K562 (cell line): ENCODE measurements at regions not wholly inside any gene's neighbourhood (a gene's known extent, or its start where the extent isn't known, plus 50 kb on each side); places are given as distances from the start of the nearest gene placed in this dataset.

Experiments used
- ATAC-seq: fragments of 200-7000 bp; cut with Tn5 transposase; 3 replicates; pipeline ENCODE4 v1.9.1; 2020; ENCODE audit warnings: moderate library complexity
- BruUV-seq: library from RNA; stranded (reverse); fragments of 400-500 nt; replicated peaks from 2 replicates; lab custom pipeline; 2021; lab: Mats Ljungman, UMichigan
- CTCF ChIA-PET: fragments of 300-600 bp; formaldehyde crosslinking; extraction: SDS; loops from one replicate; lab custom pipeline; 2021; ENCODE audit warnings: low intra/inter-chr PET ratio; lab: Yijun Ruan, JAX
- POLR2A ChIA-PET: fragments of 300-600, 350-650 bp; sonication (Branson Sonifier 250); formaldehyde crosslinking; extraction: SDS; loops from one replicate; lab custom pipeline; 2021; ENCODE audit warnings: antibody characterized with exemption, inconsistent platforms; lab: Yijun Ruan, JAX
- DNase-seq, 4 experiments: peaks; one replicate each; pipeline versions ENCODE4 v3.0.0 to v3.0.0-alpha.2; 2011 to 2018; ENCODE audit warnings: low spot score in 3 of 4, mixed read lengths in 3 of 4; ENCODE audit errors: extremely low read depth in 1 of 4
- FAIRE-seq: peaks from 2 replicates; lab custom pipeline; 2011; peaks lifted over from hg19 to GRCh38; lab: Jason Lieb, UNC
- H2AFZ ChIP-seq: 2 replicates; pipeline ENCODE4 v1.6.0; 2011; ENCODE audit warnings: low read depth, low read length, control low read depth, inconsistent platforms
- H3K27ac ChIP-seq: fragments of 200-600 bp; 3 replicates; pipeline ENCODE4 v1.8.0; 2011; ENCODE audit warnings: low read depth, mild to moderate bottlenecking, control low read depth, inconsistent platforms, low read length, moderate library complexity, mixed read lengths; ENCODE audit errors: extremely low read depth
- H3K27me3 ChIP-seq, 2 experiments: fragments of 300-600 bp in 1 of 2; 2 replicates in 1 of 2; 3 replicates in 1 of 2; pipeline versions ENCODE4 v1.6.0 to v1.8.0; 2011; ENCODE audit warnings: inconsistent platforms in 2 of 2, low read length in 2 of 2, mild to moderate bottlenecking in 1 of 2, mixed read lengths in 1 of 2, moderate library complexity in 1 of 2; ENCODE audit not compliant: control insufficient read depth in 2 of 2, insufficient read depth in 2 of 2
- H3K36me3 ChIP-seq: fragments of 300-600 bp; 3 replicates; pipeline ENCODE4 v1.8.0; 2011; ENCODE audit warnings: mild to moderate bottlenecking, low read length, inconsistent platforms; ENCODE audit not compliant: control insufficient read depth, insufficient read depth
- H3K4me1 ChIP-seq, 2 experiments: fragments of 200-600 bp in 1 of 2; replicated peaks in 1 of 2; 2 replicates in 1 of 2; 3 replicates in 1 of 2; pipeline versions ENCODE4 v1.5.1 to v1.8.0; 2011; ENCODE audit warnings: inconsistent platforms in 2 of 2, low read length in 2 of 2, mild to moderate bottlenecking in 1 of 2, mixed read lengths in 1 of 2, moderate library complexity in 1 of 2; ENCODE audit not compliant: control insufficient read depth in 2 of 2, insufficient read depth in 2 of 2
- H3K4me2 ChIP-seq: 2 replicates; pipeline ENCODE4 v1.6.1; 2011; ENCODE audit warnings: low read length, control low read depth, inconsistent platforms, mixed read lengths; ENCODE audit not compliant: insufficient read depth
- H3K4me3 ChIP-seq: fragments of 200-600 bp; sonication (generic), shearing (Covaris generic); 2 replicates; pipeline ENCODE4 v1.5.1; 2016; ENCODE audit warnings: control low read depth, inconsistent platforms
- H3K79me2 ChIP-seq: fragments of 200-600 bp; 3 replicates; pipeline ENCODE4 v1.8.0; 2011; ENCODE audit warnings: low read length, inconsistent platforms; ENCODE audit not compliant: control insufficient read depth, insufficient read depth
- H3K9ac ChIP-seq, 2 experiments: 2 replicates each; pipeline versions ENCODE4 v1.6.0 to v1.6.1; 2011; ENCODE audit warnings: low read depth in 2 of 2, low read length in 2 of 2, control low read depth in 1 of 2, inconsistent platforms in 1 of 2, mild to moderate bottlenecking in 1 of 2, mixed read lengths in 1 of 2; ENCODE audit not compliant: insufficient read depth in 1 of 2
- H3K9me1 ChIP-seq: one replicate; pipeline ENCODE4 v1.6.0; 2011; ENCODE audit warnings: inconsistent platforms, mild to moderate bottlenecking, low read length, moderate library complexity; ENCODE audit not compliant: control insufficient read depth, insufficient read depth
- H3K9me3 ChIP-seq: replicated peaks from 2 replicates; pipeline ENCODE4 v1.5.1; 2011; ENCODE audit warnings: low read depth, low read length, inconsistent platforms; ENCODE audit not compliant: control insufficient read depth, insufficient read depth
- H4K20me1 ChIP-seq: replicated peaks from 2 replicates; pipeline ENCODE4 v1.6.1; 2011; ENCODE audit warnings: low read length, inconsistent platforms, mixed read lengths; ENCODE audit not compliant: control insufficient read depth, insufficient read depth
- DMBX1 ChIP-seq: fragments of 250-450 bp; sonication (Bioruptor Pico); IDR thresholded peaks from 2 replicates; pipeline ENCODE4 v1.8.0; 2022; ENCODE audit warnings: inconsistent platforms, mild to moderate bottlenecking, moderate library complexity, borderline replicate concordance
- KLF6 ChIP-seq: fragments of 250-450 bp; sonication (Bioruptor Pico); IDR thresholded peaks from 2 replicates; pipeline ENCODE4 v1.4.0; 2020; ENCODE audit warnings: mild to moderate bottlenecking, moderate library complexity, borderline replicate concordance
- MTA1 ChIP-seq: fragments of 450-650 bp; IDR thresholded peaks from 2 replicates; pipeline ENCODE4 v1.6.1; 2017; ENCODE audit warnings: borderline replicate concordance
- NCOR1 ChIP-seq: fragments of 450-650 bp; IDR thresholded peaks from 2 replicates; pipeline ENCODE4 v1.6.1; 2016; ENCODE audit warnings: mild to moderate bottlenecking, moderate library complexity
- RNF2 ChIP-seq: sonication (generic); IDR thresholded peaks from 2 replicates; pipeline ENCODE4 v1.6.1; 2016
- SIN3B ChIP-seq: fragments of 450-650 bp; IDR thresholded peaks from 2 replicates; pipeline ENCODE4 v1.6.1; 2017; ENCODE audit warnings: low read depth, mild to moderate bottlenecking, moderate library complexity
- SOX6 ChIP-seq: fragments of 450-650 bp; IDR thresholded peaks from 2 replicates; pipeline ENCODE4 v1.6.1; 2014; ENCODE audit warnings: mild to moderate bottlenecking
- ZNF143 ChIP-seq: sonication (generic); formaldehyde crosslinking; IDR thresholded peaks from 2 replicates; pipeline ENCODE4 v1.9.0; 2022; ENCODE audit warnings: mild to moderate bottlenecking, missing genetic modification reagents
- ZNF175 ChIP-seq: fragments of 200-800 bp; sonication (Bioruptor generic); IDR thresholded peaks from 2 replicates; pipeline ENCODE4 v1.6.1; 2016; ENCODE audit warnings: low read depth, mild to moderate bottlenecking, missing genetic modification characterization, missing compliant biosample characterization
- ZNF445 ChIP-seq: fragments of 250-450 bp; sonication (Bioruptor Pico); IDR thresholded peaks from 2 replicates; pipeline ENCODE4 v1.4.0; 2020; ENCODE audit warnings: low read depth, mild to moderate bottlenecking, moderate library complexity
- WGBS: fragments of 100-300 bp; shearing (Covaris generic); methylation state at CpG from one replicate; pipeline ENCODE4 v1.1.6; 2016; ENCODE audit warnings: low coverage, mixed read lengths; ENCODE audit not compliant: insufficient coverage; ENCODE audit errors: missing lambda C conversion rate; 5-methylcytosine and 5-hydroxymethylcytosine counted together
- in situ Hi-C: fragments of 300-500 bp; cut with MboI; formaldehyde crosslinking; loops from 4 replicates; pipeline ENCODE4 v1.15.0; 2018; ENCODE audit warnings: inconsistent platforms, mixed read lengths
- intact Hi-C: fragments of 100-400 bp; cut with micrococcal nuclease; formaldehyde crosslinking; loops from 2 replicates; pipeline ENCODE4 v1.14.2; 2022
- TF ChIP-seq, protein P1 (sequence below): fragments of 250-450 bp; sonication (Bioruptor Pico); IDR thresholded peaks from 2 replicates; pipeline ENCODE4 v1.8.0; 2021; ENCODE audit warnings: moderate library complexity, mild to moderate bottlenecking, inconsistent platforms
- TF ChIP-seq, protein P2 (sequence below), 2 experiments: fragments of 450-650 bp; conservative IDR thresholded peaks; 2 replicates each; pipeline ENCODE4 v1.6.1; 2017; ENCODE audit warnings: mild to moderate bottlenecking in 2 of 2, moderate library complexity in 2 of 2
- TF ChIP-seq, protein P3 (sequence below): sonication (generic); formaldehyde crosslinking; IDR thresholded peaks from 2 replicates; pipeline ENCODE4 v1.8.1; 2022; ENCODE audit warnings: missing genetic modification reagents
- TF ChIP-seq, protein P4 (sequence below), 2 experiments: fragments of 450-650 bp in 1 of 2; sonication (generic) in 1 of 2; formaldehyde crosslinking in 1 of 2; IDR thresholded peaks in 1 of 2; conservative IDR thresholded peaks in 1 of 2; 2 replicates each; pipeline versions ENCODE4 v1.6.1 to v1.8.1; 2016 to 2023; ENCODE audit warnings: mild to moderate bottlenecking in 2 of 2, moderate library complexity in 2 of 2, inconsistent platforms in 1 of 2, missing genetic modification reagents in 1 of 2
- TF ChIP-seq, protein P5 (sequence below): fragments of 450-650 bp; IDR thresholded peaks from 2 replicates; pipeline ENCODE4 v1.6.1; 2016; ENCODE audit warnings: missing biosample characterization, missing genetic modification characterization

DNA sequence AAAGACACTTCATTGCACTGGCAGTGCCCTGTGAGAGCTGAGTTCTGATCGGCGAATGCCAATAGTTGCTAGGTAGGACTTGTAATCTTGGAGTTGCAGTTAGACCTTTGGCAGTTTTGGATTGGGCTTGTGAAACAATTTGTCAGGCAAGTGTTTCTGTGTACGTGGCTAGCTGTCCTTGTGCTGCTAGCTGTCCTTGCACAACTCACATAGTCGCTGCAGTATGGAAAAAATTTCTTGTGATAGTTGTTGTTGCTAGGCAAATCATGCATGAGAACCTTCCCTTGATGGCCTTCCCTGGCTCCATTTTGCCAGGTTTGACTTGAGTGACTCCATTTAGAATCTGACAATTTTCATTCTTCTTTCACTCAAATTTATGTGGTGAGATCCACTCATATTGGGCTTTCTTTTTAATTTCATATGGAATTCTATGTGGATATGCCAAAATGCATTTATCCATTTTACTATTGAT is 140.7 kb downstream of the APIP start:
- H3K4me2 ChIP-seq: no peak overlapping the region
- FAIRE-seq: no peak
- H3K27ac ChIP-seq: peak overlapping the region; percentile 7; the same call in 1 of the 3 replicates
- BruUV-seq: no TSS peak
- peak; percentile 23; the same call in 1 of the 3 replicates for ATAC-seq
- intact Hi-C loops: no loop called here
- ChIA-PET POLR2A (no interaction called here), CTCF (no interaction called here)
- H3K27me3 ChIP-seq: no peaks in the 10 kb centered on the region
- WGBS: 38% methylated on average over 4 of the region's 4 CpGs
- H3K36me3 ChIP-seq: no peaks in the 10 kb centered on the region
- no peak overlapping the region for H3K9ac ChIP-seq
- in situ Hi-C loops: no loop called here
- H3K79me2 ChIP-seq: no peaks in the 10 kb centered on the region
- H3K9me1 ChIP-seq: no peaks in the 10 kb centered on the region
- no peak overlapping the region for H3K4me3 ChIP-seq
- H3K9me3 ChIP-seq: no peaks in the 10 kb centered on the region
- DNase-seq: no peak
- H2AFZ ChIP-seq: peak overlapping the region; percentile 65
- H4K20me1 ChIP-seq: no peaks in the 10 kb centered on the region
- no peaks in the 10 kb centered on the region for H3K4me1 ChIP-seq
- TF ChIP-seq, protein P1, sequence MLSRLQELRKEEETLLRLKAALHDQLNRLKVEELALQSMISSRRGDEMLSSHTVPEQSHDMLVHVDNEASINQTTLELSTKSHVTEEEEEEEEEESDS (CRISPR knock-in tag): no peak
- TF ChIP-seq NCOR1: no peak
- TF ChIP-seq ZNF445 (CRISPR knock-in tag): no peak
- no peak for TF ChIP-seq MTA1
- TF ChIP-seq, protein P2, sequence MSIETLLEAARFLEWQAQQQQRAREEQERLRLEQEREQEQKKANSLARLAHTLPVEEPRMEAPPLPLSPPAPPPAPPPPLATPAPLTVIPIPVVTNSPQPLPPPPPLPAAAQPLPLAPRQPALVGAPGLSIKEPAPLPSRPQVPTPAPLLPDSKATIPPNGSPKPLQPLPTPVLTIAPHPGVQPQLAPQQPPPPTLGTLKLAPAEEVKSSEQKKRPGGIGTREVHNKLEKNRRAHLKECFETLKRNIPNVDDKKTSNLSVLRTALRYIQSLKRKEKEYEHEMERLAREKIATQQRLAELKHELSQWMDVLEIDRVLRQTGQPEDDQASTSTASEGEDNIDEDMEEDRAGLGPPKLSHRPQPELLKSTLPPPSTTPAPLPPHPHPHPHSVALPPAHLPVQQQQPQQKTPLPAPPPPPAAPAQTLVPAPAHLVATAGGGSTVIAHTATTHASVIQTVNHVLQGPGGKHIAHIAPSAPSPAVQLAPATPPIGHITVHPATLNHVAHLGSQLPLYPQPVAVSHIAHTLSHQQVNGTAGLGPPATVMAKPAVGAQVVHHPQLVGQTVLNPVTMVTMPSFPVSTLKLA (conservative IDR thresholded peaks at IDR 0.05): no peak
- peak; percentile 26; the same call in 1 of the 2 replicates for TF ChIP-seq ZNF175 (CRISPR knock-in tag)
- no peak for TF ChIP-seq SOX6
- TF ChIP-seq, protein P3, sequence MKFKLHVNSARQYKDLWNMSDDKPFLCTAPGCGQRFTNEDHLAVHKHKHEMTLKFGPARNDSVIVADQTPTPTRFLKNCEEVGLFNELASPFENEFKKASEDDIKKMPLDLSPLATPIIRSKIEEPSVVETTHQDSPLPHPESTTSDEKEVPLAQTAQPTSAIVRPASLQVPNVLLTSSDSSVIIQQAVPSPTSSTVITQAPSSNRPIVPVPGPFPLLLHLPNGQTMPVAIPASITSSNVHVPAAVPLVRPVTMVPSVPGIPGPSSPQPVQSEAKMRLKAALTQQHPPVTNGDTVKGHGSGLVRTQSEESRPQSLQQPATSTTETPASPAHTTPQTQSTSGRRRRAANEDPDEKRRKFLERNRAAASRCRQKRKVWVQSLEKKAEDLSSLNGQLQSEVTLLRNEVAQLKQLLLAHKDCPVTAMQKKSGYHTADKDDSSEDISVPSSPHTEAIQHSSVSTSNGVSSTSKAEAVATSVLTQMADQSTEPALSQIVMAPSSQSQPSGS: no peak
- TF ChIP-seq SIN3B: no peak
- TF ChIP-seq RNF2: no peak
- TF ChIP-seq ZNF143 (CRISPR knock-in tag): no peak
- TF ChIP-seq, protein P4, sequence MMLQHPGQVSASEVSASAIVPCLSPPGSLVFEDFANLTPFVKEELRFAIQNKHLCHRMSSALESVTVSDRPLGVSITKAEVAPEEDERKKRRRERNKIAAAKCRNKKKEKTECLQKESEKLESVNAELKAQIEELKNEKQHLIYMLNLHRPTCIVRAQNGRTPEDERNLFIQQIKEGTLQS (IDR thresholded peaks at IDR 0.05): no peak
- TF ChIP-seq, protein P4 (CRISPR knock-in tag; conservative IDR thresholded peaks at IDR 0.05): no peak
- peak; percentile 41; the same call in 1 of the 2 replicates for TF ChIP-seq KLF6 (CRISPR knock-in tag)
- peak; percentile 95 for TF ChIP-seq DMBX1
- TF ChIP-seq, protein P5, sequence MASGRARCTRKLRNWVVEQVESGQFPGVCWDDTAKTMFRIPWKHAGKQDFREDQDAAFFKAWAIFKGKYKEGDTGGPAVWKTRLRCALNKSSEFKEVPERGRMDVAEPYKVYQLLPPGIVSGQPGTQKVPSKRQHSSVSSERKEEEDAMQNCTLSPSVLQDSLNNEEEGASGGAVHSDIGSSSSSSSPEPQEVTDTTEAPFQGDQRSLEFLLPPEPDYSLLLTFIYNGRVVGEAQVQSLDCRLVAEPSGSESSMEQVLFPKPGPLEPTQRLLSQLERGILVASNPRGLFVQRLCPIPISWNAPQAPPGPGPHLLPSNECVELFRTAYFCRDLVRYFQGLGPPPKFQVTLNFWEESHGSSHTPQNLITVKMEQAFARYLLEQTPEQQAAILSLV: peak; percentile 62; the same call in 1 of the 2 replicates
